ENCODE measurements at regions not wholly inside any gene's neighbourhood (a gene's known extent, or its start where the extent isn't known, plus 50 kb on each side); places are given as distances from the start of the nearest gene placed in this dataset.

GRCh38 chr3:102079809-102080197, 230.5 kb downstream of the NFKBIZ start:
- DNase-seq (ENCODE audit: low read depth, low spot score): no peak

DNA sequence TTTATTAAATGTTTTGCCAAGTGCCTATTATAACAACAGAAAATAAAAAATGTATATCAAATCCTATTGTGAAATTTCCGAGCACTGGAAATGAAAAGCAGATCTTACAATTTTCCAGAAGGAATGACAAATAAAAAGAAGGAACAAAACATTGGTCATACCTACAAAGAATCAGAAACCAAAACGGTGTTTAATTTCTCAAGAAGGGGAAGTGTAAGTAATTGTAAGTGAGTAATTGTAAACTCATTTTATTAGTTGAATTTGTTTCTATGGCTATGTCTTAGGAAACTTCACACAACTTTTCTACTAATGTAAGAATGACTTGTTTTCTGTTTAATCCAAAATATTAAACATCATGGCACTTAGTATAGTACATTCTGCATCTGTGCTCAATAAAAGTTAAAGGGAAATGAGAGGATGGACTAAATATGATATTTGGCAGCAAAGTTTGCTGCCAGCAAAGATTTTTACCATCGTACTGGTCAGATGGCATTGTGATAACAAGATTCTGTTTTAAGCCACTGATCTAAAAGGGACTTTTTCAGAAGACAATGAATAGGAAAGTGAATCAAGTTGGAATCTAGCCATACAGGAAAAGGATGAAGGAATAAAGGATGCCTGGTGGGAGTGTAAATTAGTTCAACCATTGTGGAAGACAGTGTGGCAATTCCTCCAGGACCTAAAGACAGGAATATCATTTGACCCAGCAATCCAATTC, 232.4 kb downstream of the NFKBIZ start:
- no peak for DNase-seq (ENCODE audit: low read depth, low spot score)

- no peak for DNase-seq (ENCODE audit: low read depth, low spot score)
Measured at GRCh38 chr3:102083473-102083872, 234.2 kb downstream of the NFKBIZ start.

DNA sequence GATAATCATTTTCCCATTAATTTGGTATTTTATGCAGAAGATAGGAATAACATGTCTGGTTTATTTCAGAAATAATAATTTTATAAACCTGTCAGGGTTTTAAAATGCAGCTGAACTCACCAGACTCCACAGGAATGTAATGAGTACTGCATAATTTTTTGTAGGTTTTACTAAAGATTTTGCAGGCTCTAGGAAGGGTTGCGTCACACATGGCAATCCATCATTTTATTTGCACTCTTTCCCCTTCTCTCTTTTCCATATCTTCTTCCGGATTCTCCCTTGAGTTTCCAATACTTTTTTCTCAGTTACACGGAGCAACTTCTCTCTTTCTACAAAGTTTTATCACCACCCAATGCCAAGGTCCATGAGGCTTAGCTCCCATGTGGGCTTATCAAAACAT, 234.7 kb downstream of the NFKBIZ start:
- peak; percentile 13 for DNase-seq (ENCODE audit: low read depth, low spot score)

DNA sequence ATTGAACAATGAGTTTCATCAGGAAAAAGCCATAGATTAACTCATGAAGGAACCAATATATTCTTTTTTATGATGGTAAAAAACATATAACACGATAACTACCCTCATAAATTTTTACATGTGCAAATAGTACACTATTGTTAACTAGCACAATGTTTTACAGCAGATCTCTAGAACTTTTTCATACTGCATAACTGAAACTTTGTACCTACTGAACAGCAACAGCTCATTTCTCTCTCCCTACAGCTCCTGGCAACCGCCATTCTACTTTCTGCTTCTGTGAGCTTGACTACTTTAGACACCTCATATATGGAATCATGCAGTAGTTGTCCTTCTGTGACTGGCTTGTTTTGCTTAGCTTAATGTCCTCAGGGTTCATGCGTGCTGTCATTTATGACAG, 235.4 kb downstream of the NFKBIZ start:
- DNase-seq (ENCODE audit: low read depth, low spot score): no peak

GRCh38 chr3:102085431-102086176, 236.3 kb downstream of the NFKBIZ start:
- DNase-seq (ENCODE audit: low read depth, low spot score): no peak

DNA sequence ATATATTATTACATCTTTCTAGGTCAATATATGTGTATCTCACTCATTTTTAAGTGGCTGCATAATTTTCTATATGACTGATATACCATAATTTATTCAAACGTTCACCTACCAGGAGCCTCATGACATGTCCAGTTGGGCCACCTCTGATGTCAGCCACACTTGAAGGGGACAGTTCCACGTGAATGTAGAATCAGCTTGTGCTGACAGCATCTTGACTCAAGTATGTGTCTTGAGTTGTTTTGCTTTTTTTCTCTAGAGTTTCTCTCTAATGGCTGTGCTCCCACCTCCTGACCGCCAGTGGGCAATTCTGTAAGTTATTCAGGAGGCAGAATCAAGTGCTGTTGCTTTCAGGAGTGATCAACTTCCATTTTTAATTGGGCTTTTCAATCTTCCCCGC, 237.9 kb downstream of the NFKBIZ start:
- DNase-seq (ENCODE audit: low read depth, low spot score): no peak

DNA sequence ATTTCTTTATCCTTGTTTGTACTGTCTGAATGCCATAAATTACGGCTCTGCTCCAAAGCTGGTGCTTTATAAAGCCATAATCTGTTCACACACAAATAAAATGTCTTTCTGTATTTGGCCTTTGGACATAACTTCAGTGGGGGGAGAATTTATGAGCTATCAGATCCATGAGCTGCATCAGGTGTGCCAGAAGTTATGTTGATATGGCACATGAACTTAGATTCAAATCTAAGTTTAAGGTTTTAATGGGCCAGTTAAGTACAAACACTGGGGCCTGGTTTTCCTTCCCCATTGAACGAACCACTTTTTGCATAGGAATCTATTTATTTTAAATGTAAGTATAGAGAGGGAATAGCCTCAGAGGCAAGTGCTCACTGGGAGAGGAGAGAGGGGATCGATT, 239.9 kb downstream of the NFKBIZ start:
- DNase-seq (ENCODE audit: low read depth, low spot score): no peak

DNA sequence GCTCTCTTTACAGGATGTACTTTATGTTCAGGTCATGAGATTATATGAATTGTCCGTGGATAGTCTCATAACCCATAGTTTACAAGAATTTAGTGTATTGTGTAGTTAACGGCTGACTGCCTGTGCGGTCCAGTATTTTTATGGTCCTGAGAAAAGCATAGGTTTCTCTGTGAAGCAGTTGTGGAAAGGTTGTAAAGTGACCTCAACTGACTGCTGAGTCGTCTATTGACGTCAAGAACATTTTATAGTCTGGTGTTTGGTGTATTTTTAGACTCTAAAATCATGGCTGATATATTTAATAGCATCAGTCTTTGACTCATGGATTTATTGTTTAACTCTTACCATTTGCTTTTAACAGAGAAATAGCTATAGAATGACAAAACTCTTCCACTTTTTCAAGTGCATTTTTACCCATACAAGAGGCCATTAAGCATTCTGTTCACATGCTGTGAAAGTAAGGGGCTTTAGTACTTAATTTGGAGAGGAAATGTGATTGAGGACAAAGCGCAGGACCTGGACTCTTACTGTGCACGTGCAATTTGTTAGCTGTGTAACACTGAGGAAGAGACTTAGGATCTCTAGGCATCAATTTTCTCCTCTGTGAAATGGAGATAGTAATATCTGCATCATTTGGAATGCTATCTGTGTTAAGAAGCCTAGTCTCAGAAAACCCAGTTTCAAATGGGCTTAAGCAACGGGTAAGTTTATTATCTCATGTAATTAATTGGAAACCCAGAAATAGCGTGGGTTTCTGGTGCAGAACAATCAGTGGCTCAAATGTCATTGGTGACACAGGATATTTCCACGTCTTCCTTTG, 240.8 kb downstream of the NFKBIZ start:
- peak; percentile 48 for DNase-seq (ENCODE audit: low read depth, low spot score)

DNA sequence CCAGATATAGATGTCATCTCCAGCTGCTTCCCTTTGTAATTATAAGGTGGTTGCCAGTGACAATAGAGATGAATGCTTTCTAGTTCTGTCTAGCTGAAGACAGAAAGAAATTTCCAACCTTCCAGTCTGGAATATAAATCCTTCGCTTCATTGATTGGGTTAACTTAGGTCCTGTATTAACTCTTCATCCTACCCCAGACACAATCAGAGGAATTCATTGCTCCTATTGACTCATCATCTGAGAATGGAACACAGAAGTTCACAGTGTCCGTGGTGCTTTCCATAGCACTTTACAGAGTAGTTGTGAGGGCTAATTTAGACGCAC, 241.4 kb downstream of the NFKBIZ start:
- peak; percentile 47 for DNase-seq (ENCODE audit: low read depth, low spot score)

DNA sequence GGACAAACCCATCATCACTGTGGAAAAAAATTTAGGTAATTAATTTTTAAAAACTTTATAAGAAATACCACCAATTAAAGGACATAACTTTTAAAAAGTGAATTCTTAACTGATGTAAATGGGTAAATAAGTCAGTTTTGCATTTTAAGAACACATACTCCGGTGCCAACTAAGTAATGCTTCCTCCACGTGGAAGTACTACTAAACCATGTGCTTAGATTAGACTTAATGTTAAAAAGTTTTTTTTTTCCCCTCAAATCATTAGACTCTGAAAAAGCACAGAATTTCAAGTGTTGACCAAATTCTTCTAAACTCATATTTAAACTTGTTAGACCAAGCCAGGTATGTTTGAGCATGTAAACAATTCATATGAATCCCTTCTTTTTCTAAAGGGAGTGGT, 242.0 kb downstream of the NFKBIZ start:
- no peak for DNase-seq (ENCODE audit: low read depth, low spot score)

DNA sequence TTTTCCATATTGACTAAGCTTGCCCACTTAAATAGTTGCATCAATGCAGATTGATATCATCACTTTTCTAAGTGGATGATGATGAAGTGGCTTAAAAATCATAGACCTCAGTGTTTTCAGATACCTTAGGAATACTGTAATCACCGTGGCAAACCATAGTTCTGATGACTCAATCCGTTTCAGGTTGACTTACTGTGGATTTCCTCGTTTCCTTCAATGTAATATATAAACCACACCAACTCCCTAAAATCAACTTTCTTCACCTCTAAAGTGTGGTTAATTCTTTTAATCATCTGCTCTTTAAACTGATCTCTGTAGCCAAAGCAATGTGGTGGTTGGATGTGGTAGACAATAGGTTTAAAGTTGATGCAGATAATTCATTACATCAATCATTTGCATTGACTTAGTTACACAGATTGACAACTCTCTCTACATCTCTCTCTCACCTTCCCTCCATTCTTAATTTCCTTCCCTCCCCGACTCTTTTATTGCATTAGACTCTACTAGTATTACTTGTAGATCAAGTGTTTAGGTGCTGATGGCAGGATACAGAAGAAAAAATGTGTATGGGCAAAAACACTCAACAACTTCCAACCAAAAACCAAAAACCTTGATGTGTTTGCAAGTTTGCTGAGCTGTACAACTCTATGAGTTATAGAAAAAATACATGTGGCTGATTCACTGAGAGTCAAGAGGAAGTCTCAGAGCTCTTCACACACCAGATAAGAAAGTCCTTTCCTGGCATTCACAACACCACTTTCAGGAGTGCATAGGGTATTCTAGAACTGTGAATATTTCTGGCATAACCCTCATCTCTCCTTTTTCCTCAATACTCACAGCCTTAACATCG, 243.5 kb downstream of the NFKBIZ start:
- peak; percentile 49 for DNase-seq (ENCODE audit: low read depth, low spot score)

DNA sequence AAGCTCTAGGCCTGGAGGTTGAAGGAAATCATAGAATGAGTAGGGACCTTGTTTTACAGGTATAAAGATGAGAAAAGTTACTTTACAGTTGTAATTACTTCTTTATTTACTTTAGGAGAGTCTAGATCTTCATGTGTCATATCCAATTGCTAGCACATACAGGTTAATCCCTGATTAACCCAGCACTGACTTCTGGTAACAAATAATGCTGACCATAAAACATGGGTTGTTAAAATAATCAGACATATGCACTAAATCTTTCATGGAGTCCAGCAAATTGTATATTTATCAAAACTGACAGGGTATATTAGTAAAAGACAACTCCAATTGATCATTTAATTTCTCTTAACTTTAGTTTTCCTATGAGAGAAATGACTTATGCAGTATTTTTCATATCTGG, 245.2 kb downstream of the NFKBIZ start:
- no peak for DNase-seq (ENCODE audit: low read depth, low spot score)

DNA sequence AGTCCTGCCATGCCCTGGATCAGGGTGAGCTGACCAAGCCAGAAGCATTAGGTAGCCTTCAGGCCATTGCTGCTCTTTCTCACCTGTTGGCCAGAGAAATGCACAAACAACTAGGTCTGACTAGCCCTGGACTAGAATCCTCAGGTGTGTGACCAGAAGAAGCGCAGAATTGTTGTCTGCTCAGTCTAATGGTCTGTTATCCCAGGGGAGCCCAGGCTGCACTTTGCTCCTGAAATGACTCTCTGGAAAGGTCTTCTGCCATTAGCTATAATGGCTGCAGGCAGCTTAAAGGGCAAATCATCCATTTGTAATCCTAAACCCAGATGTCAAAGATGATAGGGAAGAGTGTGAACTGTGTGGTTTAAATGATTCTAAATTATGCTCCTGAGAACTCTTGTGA, 246.1 kb downstream of the NFKBIZ start:
- no peak for DNase-seq (ENCODE audit: low read depth, low spot score)

GRCh38 chr3:102096066-102096465, 246.8 kb downstream of the NFKBIZ start:
- DNase-seq (ENCODE audit: low read depth, low spot score): no peak

- DNase-seq (ENCODE audit: low read depth, low spot score): no peak
Measured at GRCh38 chr3:102098130-102098885, 249.0 kb downstream of the NFKBIZ start.

DNA sequence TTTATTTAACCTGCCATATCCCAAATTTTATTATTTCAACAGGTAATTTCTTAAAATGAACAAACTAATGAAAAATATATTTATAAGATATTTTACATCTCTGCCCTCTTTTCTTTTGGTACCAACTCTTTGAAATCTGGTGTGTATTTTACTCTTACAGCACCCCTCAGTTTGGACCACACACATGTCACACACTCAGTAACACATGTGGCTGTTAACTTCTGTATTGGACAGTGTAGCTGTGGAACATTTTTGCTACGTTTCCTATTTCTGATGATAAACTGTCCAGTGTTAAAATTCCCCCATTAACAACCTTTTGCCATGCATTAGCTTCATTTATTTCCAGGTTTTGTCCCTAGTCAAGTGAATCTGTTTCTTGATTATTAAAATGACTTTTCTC, 250.6 kb downstream of the NFKBIZ start:
- DNase-seq (ENCODE audit: low read depth, low spot score): no peak

DNA sequence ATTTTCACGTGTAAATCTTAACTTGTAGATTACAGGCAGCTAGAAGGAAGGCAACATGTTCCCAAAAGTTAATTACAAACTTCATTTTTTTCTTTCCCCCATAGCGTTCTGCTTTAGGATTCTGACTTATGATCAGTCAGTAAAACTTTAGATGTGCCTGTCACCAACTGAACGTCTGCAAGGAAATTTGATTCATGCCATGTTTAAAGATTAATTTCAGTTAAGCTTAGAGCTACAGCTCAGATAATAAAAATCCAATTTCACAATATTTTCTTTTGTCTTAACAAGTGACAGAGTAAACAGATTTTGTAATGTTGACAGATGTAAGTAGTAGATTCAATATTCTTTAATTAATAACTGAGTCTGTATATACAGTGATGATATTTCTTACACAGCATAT, 253.1 kb downstream of the NFKBIZ start:
- no peak for DNase-seq (ENCODE audit: low read depth, low spot score)

GRCh38 chr3:102104033-102104432, 254.7 kb downstream of the NFKBIZ start:
- no peak for DNase-seq (ENCODE audit: low read depth, low spot score)

GRCh38 chr3:102105193-102105592, 255.9 kb downstream of the NFKBIZ start:
- no peak for DNase-seq (ENCODE audit: low read depth, low spot score)
